Loucy (cell line): ENCODE measurements at regions not wholly inside any gene's neighbourhood (a gene's known extent, or its start where the extent isn't known, plus 50 kb on each side); places are given as distances from the start of the nearest gene placed in this dataset.

Experiments
- H2AFZ ChIP-seq: fragments of 200-600 bp; sonication (generic); 2 replicates; pipeline ENCODE4 v1.6.0; 2016; ENCODE audit warnings: antibody characterized with exemption, mild to moderate bottlenecking, low read length, moderate library complexity
- H3F3A ChIP-seq: fragments of 200-600 bp; 2 replicates; pipeline ENCODE4 v1.6.0; 2016; ENCODE audit warnings: antibody characterized with exemption, low read depth, mild to moderate bottlenecking
- H3K27me3 ChIP-seq: fragments of 200-600 bp; sonication (generic); 2 replicates; pipeline ENCODE4 v1.6.1; 2014; ENCODE audit warnings: low read length, mild to moderate bottlenecking; ENCODE audit not compliant: insufficient read depth, poor library complexity, severe bottlenecking
- H3K36me3 ChIP-seq: fragments of 200-600 bp; sonication (generic); 2 replicates; pipeline ENCODE4 v1.6.1; 2016; ENCODE audit warnings: low read length; ENCODE audit not compliant: insufficient read depth
- H3K4me1 ChIP-seq: fragments of 200-600 bp; sonication (generic); 2 replicates; pipeline ENCODE4 v1.5.1; 2014; ENCODE audit warnings: low read length, mild to moderate bottlenecking; ENCODE audit not compliant: insufficient read depth, poor library complexity, severe bottlenecking
- H3K4me2 ChIP-seq: fragments of 200-600 bp; sonication (generic); 2 replicates; pipeline ENCODE4 v1.6.0; 2014; ENCODE audit warnings: antibody characterized with exemption, low read length, low read depth, mild to moderate bottlenecking; ENCODE audit not compliant: poor library complexity, severe bottlenecking
- H3K4me3 ChIP-seq: fragments of 200-600 bp; sonication (generic); 2 replicates; pipeline ENCODE4 v1.5.1; 2014; ENCODE audit warnings: low read length, mild to moderate bottlenecking, mixed read lengths; ENCODE audit not compliant: poor library complexity, severe bottlenecking
- H3K79me2 ChIP-seq: fragments of 200-600 bp; sonication (generic); 2 replicates; pipeline ENCODE4 v1.6.1; 2014; ENCODE audit warnings: low read length; ENCODE audit not compliant: insufficient read depth
- H3K9ac ChIP-seq: fragments of 200-600 bp; sonication (generic); 2 replicates; pipeline ENCODE4 v1.6.0; 2014; ENCODE audit warnings: mild to moderate bottlenecking, low read depth, low read length, moderate library complexity; ENCODE audit not compliant: poor library complexity, severe bottlenecking
- H3K9me2 ChIP-seq: fragments of 200-600 bp; sonication (generic); replicated peaks from 2 replicates; pipeline ENCODE4 v1.6.1; 2016; ENCODE audit warnings: low read depth, low read length, mixed read lengths
- H3K9me3 ChIP-seq: fragments of 200-600 bp; sonication (generic); 2 replicates; pipeline ENCODE4 v1.6.1; 2014; ENCODE audit warnings: mild to moderate bottlenecking, antibody characterized with exemption, low read length, low read depth; ENCODE audit not compliant: insufficient read depth
- H4K20me1 ChIP-seq: fragments of 200-600 bp; sonication (generic); 2 replicates; pipeline ENCODE4 v1.6.0; 2014; ENCODE audit warnings: antibody characterized with exemption, low read length, mild to moderate bottlenecking; ENCODE audit not compliant: insufficient read depth, poor library complexity, severe bottlenecking
- EZH2phosphoT487 ChIP-seq: fragments of 200-600 bp; IDR thresholded peaks from 2 replicates; pipeline ENCODE4 v1.6.1; 2018; ENCODE audit warnings: antibody characterized with exemption, mild to moderate bottlenecking, moderate library complexity, borderline replicate concordance
- TF ChIP-seq, protein P1 (sequence below): fragments of 200-600 bp; sonication (generic); conservative IDR thresholded peaks from 2 replicates; pipeline ENCODE4 v1.5.1; 2014; ENCODE audit warnings: mild to moderate bottlenecking, antibody characterized with exemption, low read length

GRCh38 chr2:117349687-117350086, 464.8 kb upstream of the DDX18 start:
- H3K4me2 ChIP-seq: no peak overlapping the region
- H2AFZ ChIP-seq: no peak overlapping the region
- H3K9me3 ChIP-seq: no peaks in the 10 kb centered on the region
- H3K36me3 ChIP-seq: no peaks in the 10 kb centered on the region
- H3K9me2 ChIP-seq: no peaks in the 10 kb centered on the region
- H3K9ac ChIP-seq: no peak overlapping the region
- no peaks in the 10 kb centered on the region for H4K20me1 ChIP-seq
- no peaks in the 10 kb centered on the region for H3F3A ChIP-seq
- H3K4me3 ChIP-seq: no peak overlapping the region
- no peaks in the 10 kb centered on the region for H3K79me2 ChIP-seq
- H3K4me1 ChIP-seq: no peaks in the 10 kb centered on the region
- H3K27me3 ChIP-seq: no peaks in the 10 kb centered on the region
- no peak for TF ChIP-seq EZH2phosphoT487
- TF ChIP-seq, protein P1, sequence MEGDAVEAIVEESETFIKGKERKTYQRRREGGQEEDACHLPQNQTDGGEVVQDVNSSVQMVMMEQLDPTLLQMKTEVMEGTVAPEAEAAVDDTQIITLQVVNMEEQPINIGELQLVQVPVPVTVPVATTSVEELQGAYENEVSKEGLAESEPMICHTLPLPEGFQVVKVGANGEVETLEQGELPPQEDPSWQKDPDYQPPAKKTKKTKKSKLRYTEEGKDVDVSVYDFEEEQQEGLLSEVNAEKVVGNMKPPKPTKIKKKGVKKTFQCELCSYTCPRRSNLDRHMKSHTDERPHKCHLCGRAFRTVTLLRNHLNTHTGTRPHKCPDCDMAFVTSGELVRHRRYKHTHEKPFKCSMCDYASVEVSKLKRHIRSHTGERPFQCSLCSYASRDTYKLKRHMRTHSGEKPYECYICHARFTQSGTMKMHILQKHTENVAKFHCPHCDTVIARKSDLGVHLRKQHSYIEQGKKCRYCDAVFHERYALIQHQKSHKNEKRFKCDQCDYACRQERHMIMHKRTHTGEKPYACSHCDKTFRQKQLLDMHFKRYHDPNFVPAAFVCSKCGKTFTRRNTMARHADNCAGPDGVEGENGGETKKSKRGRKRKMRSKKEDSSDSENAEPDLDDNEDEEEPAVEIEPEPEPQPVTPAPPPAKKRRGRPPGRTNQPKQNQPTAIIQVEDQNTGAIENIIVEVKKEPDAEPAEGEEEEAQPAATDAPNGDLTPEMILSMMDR: no peak

GRCh38 chr2:117351396-117351795, 463.1 kb upstream of the DDX18 start:
- Histone ChIP-seq H2AFZ (no peak overlapping the region), H4K20me1 (no peaks in the 10 kb centered on the region), H3K9me3 (no peaks in the 10 kb centered on the region), H3F3A (no peaks in the 10 kb centered on the region), H3K36me3 (no peaks in the 10 kb centered on the region), H3K4me3 (no peak overlapping the region), H3K4me1 (no peaks in the 10 kb centered on the region), H3K79me2 (no peaks in the 10 kb centered on the region), H3K27me3 (no peaks in the 10 kb centered on the region), H3K9me2 (no peaks in the 10 kb centered on the region), H3K9ac (no peak overlapping the region), H3K4me2 (no peak overlapping the region)
- no peak for TF ChIP-seq EZH2phosphoT487
- TF ChIP-seq, protein P1: no peak

DNA sequence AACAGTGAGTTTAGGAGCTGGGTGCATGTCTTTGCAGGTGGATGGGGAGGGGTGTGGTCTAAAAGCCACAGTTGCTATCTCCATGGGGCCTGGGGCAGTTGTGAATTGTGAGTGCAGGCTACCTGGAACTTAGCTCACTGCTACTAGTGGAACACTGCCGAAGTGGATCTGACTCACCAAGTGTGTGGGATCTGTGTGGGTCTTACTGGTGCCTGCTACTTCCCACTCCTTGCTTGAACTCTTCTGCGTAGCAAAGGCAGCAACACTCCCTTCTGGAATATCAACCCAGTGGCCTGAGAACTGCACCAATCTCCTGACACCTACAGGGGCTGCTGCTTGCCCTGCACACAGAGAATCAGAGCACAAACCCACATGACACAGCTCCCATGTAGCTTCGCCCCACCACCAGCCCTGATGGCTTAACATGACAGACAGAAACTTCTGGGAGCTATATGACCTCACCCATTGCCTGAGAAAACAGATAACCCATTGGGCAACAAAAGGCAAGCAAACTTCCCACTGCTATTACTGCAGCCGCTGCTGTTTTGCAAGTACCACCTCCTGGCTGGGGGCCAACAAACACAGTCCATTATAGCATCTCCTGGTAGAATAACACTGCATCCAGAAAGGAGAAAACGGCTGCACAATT, 455.1 kb upstream of the DDX18 start:
- H3K79me2 ChIP-seq: no peaks in the 10 kb centered on the region
- TF ChIP-seq, protein P1: no peak
- no peak for TF ChIP-seq EZH2phosphoT487
- H3K27me3 ChIP-seq: no peaks in the 10 kb centered on the region
- H3K4me3 ChIP-seq: no peak overlapping the region
- H3K9ac ChIP-seq: no peak overlapping the region
- no peaks in the 10 kb centered on the region for H4K20me1 ChIP-seq
- H3K9me2 ChIP-seq: no peaks in the 10 kb centered on the region
- no peak overlapping the region for H3K4me2 ChIP-seq
- H3K9me3 ChIP-seq: no peaks in the 10 kb centered on the region
- no peaks in the 10 kb centered on the region for H3F3A ChIP-seq
- no peaks in the 10 kb centered on the region for H3K36me3 ChIP-seq
- no peaks in the 10 kb centered on the region for H3K4me1 ChIP-seq
- no peak overlapping the region for H2AFZ ChIP-seq
